Stimulated activated CD4-positive, alpha-beta T cell treated with anti-CD3 and anti-CD28 coated beads, Interleukin-1b, Interleukin-23, amount 100 ng/mL, for 48 hours (primary cell): ENCODE measurements at regions not wholly inside any gene's neighbourhood (a gene's known extent, or its start where the extent isn't known, plus 50 kb on each side); places are given as distances from the start of the nearest gene placed in this dataset.
A peak's percentile ranks its signal among the peaks of the same experiment; 100 is the strongest.

ENCODE experiments used
- DNase-seq: peaks from one replicate; pipeline ENCODE4 v3.0.0-alpha.2; 2020

- DNase-seq = no peak
These were observed 411.3 kb downstream of the ARHGEF28 start for GRCh38 chr5:74037321-74037720.

DNA sequence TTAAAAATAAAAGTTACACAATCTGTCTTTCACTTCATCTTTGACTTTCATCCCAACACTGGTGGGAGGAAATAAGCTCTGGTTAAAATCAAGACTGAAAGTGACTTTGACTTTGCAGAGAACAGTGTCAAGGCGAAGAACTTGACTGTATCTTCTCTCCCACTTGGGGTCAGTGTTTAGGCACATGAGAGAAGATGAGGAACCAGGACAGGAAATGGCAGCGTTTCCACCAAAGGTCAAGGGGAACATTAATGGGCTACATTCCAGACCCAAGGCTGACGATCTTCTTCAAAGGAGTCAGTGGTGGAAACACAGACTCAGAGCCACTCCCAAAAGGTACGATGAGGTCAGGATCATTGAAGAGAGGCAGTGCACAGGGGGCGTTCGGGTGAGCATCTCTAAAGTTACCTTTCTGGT lies 409.5 kb downstream of the ARHGEF28 start:
- DNase-seq = no peak

DNA sequence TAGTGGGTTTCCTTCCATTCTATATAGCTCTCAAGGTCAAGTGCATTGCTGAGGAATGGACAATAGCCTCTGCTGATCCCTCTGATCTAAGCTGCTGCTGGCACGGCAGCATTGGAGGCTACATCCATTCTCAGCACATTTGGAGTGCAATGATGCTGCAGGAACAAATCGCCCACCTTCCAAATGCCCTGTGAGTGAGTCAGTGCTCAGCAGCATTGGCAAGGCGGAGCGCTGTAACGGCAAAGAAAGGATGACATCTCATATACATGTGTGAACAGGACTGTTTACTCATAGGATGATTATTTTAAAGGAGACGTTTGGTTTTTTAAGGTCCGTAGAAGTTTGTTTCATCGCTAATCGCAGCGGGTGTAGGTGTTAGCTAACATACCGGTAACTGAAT lies 408.7 kb downstream of the ARHGEF28 start:
- no peak for DNase-seq

GRCh38 chr5:74032617-74033016 lies 406.6 kb downstream of the ARHGEF28 start:
- DNase-seq = no peak

- DNase-seq = no peak
These were observed 405.5 kb downstream of the ARHGEF28 start for GRCh38 chr5:74031536-74031935.

GRCh38 chr5:74030821-74031220 lies 404.8 kb downstream of the ARHGEF28 start:
- no peak for DNase-seq

GRCh38 chr5:74030371-74030770 lies 404.4 kb downstream of the ARHGEF28 start:
- DNase-seq = no peak

DNA sequence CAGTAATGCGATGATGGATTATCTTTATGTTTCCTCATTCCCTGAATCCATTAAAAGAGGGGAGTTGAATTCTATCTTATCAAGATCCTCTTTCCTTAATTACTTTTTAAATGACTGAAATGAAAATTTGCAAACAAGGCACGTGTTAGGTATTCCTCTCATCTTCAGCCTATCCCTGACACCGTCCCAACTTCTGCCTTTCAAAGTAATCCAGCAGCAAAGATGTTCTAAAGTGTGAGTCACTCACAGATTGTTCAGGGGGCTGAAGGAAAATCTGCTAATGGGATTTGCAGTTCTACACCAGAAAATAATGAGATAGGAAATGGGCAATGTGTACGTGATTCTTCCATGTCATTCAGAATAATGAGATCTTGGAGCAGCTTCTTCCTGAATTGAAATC lies 403.0 kb downstream of the ARHGEF28 start:
- no peak for DNase-seq

- DNase-seq = no peak
These were observed 402.4 kb downstream of the ARHGEF28 start for GRCh38 chr5:74028406-74028805.

- DNase-seq = no peak
These were observed 401.8 kb downstream of the ARHGEF28 start for GRCh38 chr5:74027732-74028338.

- no peak for DNase-seq
These were observed 400.3 kb downstream of the ARHGEF28 start for GRCh38 chr5:74026310-74026709.

- no peak for DNase-seq
These were observed 395.1 kb downstream of the ARHGEF28 start for GRCh38 chr5:74021126-74021525.

DNA sequence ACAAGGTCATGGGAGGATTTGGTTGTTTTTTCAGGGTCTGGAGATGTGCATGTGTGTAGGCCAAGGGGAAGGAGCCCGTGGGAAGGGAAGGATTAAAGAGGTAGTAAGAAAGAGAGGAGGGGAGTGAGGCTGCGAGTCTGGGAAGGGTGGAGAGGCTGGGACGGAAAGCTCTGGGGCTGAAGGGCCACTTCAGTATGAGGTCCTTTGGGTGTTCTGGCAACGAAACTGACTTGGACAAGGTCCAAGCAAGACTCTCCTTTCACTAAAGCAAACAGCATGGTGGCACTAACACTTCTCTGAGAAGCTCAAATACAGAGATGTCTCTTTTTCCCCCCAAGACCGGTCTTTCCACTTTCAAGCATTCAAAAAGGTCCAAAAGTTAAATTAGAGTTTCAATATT lies 394.5 kb downstream of the ARHGEF28 start:
- no peak for DNase-seq

- no peak for DNase-seq
These were observed 393.9 kb downstream of the ARHGEF28 start for GRCh38 chr5:74019923-74020322.

- no peak for DNase-seq
These were observed 391.8 kb downstream of the ARHGEF28 start for GRCh38 chr5:74017786-74018211.

- no peak for DNase-seq
These were observed 391.1 kb downstream of the ARHGEF28 start for GRCh38 chr5:74017112-74017511.

DNA sequence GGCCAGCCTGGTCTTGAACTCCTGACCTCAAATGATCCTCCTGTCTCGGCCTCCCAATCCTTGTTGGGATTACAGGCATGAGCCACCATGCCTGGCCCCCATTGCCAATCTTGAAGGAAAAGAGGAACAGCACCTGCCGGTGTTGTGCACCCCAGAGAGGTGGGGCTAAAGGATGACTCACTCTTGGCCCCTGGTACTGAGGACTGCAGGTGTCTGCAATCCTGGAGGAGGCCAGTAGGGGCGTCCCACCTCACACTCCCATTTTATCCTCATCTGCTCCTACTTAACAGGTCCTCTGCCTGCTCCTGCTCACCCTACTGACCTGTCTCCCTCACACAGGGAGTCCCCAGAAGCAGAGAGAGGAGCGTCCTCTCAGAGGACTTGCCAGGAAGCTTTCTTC lies 390.4 kb downstream of the ARHGEF28 start:
- DNase-seq = peak; percentile 4

- DNase-seq = no peak
These were observed 389.7 kb downstream of the ARHGEF28 start for GRCh38 chr5:74015716-74016115.

DNA sequence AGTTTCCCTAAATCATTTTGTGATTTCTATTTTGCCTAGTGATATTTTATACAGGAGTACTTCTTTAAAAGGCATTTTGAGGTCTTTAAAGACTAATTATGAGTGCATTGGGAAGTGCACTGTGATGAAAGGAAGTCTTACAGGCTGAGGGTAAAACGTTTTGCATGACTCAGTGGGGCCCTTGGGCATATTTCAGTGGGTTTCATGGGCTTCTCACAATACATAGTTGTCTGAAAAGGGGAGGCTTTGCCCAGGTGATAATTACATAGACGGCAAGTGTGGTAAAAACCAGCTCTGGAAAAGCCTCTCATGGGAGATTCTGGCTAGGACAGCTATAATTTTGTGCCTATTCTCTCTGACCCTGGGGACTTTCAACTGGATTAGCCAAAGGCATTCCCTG lies 387.2 kb downstream of the ARHGEF28 start:
- DNase-seq = no peak

GRCh38 chr5:74009502-74009901 lies 383.5 kb downstream of the ARHGEF28 start:
- no peak for DNase-seq

DNA sequence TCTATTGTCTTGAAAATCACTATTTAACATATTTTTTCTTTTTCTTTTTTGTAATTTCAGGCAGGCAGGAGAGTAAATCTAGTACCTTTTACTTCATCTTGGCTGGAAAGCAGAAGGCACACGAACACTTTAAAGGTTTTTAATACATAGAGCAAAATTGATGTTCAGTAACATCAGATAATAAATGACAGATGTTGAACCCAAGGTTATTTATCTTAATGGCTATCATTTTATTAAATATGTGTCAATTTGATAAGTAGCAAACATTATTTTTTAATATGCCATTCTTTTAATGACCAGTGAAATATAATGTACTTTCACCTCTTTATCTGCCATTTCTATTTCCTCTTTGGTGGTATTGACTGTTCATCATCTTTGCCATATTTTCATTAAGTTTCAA lies 381.2 kb downstream of the ARHGEF28 start:
- no peak for DNase-seq

DNA sequence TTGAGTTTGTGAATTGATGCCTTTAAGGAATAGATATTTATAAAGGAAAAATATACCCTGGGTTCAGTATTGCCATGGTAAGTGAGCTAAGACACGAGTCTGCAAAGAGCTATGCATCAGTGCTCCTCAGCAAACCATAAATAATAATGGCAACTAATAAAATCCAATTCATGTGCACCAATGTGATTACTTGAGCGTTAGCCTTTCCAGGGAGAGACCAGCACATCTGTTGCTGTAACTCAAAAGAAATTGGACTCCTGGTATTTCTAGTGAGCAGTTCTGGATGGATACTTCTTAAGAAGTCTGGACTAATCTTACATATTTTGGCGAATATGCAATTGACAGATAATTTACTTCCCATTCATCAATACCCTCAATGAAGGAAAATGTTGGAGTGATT lies 373.3 kb downstream of the ARHGEF28 start:
- DNase-seq = no peak

GRCh38 chr5:73998489-73998888 lies 372.5 kb downstream of the ARHGEF28 start:
- no peak for DNase-seq

DNA sequence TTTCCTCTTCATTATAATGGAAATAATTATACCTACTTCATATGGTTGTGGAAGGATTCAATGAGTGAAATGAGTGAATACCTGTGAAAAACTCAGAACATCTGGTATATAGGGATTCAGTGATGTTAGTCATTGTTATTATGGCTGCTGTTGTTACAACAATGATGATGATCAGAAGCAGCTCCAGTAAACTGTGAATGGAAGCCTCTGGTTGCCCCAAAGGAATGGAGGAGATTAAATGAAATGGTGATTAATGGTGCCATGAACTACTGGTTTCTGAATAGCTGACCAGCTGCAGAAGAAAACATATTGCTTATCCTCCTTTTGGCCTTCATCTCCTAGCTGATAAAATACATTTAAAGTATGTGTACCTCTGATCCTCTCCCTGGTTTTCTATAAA lies 372.0 kb downstream of the ARHGEF28 start:
- DNase-seq = no peak

DNA sequence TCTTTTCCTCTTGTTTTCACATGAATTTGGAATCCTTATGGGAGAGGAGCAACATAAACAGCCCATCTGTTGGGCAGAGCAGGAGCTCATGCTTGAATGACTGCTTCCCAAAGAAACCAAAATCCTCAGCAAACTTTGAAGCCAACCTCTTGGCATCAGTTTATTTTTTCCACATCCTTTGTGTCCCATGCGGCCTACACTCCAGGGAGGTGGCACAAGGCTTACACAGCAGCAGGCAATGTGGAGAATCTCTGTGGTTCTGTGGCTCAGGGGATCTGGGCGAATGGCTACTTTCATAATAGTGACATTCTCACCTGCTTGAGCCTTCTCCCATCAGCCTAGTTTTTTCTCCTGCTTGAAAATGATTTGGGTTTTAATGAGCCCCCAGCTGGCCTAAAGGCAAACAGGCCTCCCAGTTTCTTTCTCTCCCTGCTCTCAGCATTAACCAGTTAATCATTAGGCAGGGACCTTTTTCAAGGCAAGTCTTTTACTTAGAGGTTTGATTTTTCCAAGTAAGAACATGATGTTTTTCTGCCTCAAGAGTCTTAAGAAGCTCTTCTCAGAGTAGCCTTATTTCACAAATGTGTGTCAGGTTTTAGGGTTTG lies 370.3 kb downstream of the ARHGEF28 start:
- no peak for DNase-seq
